WTC11 (cell line): ENCODE measurements at regions not wholly inside any gene's neighbourhood (a gene's known extent, or its start where the extent isn't known, plus 50 kb on each side); places are given as distances from the start of the nearest gene placed in this dataset.
A peak's percentile ranks its signal among the peaks of the same experiment; 100 is the strongest.

Experiments
- ATAC-seq: fragments of 200-7000 bp; cut with Tn5 transposase; 2 replicates; pipeline ENCODE4 v1.10.0; 2021; ENCODE audit warnings: mild to moderate bottlenecking, moderate library complexity
- CTCF ChIA-PET: fragments of 300-600 bp; sonication (Branson Sonifier 250); formaldehyde crosslinking; loops from one replicate; lab custom pipeline; 2021; ENCODE audit warnings: antibody characterized with exemption; lab: Charles Lee
- POLR2A ChIA-PET: fragments of 350-600 bp; sonication (Branson Sonifier 250); formaldehyde crosslinking; loops from one replicate; lab custom pipeline; 2021; ENCODE audit warnings: antibody characterized with exemption; lab: Charles Lee
- DNase-seq: peaks from one replicate; pipeline ENCODE4 v3.0.0; 2021; ENCODE audit warnings: low spot score
- H3K27ac Mint-ChIP-seq: 2 replicates; pipeline ENCODE4 v1.8.0; 2021; ENCODE audit warnings: mixed read lengths
- H3K27me3 Mint-ChIP-seq: 2 replicates; pipeline ENCODE4 v1.8.0; 2021; ENCODE audit warnings: low read depth, mild to moderate bottlenecking, moderate library complexity, mixed read lengths
- H3K36me3 Mint-ChIP-seq: 2 replicates; pipeline ENCODE4 v1.8.0; 2021; ENCODE audit warnings: mixed read lengths
- H3K4me1 Mint-ChIP-seq: 2 replicates; pipeline ENCODE4 v1.8.0; 2022; ENCODE audit warnings: mixed read lengths
- H3K4me3 Mint-ChIP-seq: 2 replicates; pipeline ENCODE4 v1.8.0; 2021; ENCODE audit warnings: mild to moderate bottlenecking, moderate library complexity, mixed read lengths
- H3K9me3 Mint-ChIP-seq: 2 replicates; pipeline ENCODE4 v1.8.0; 2021; ENCODE audit warnings: mixed read lengths
- ATF1 ChIP-seq: sonication (generic); formaldehyde crosslinking; IDR thresholded peaks from 2 replicates; pipeline ENCODE4 v1.8.1; 2023; ENCODE audit warnings: mild to moderate bottlenecking, moderate library complexity, missing genetic modification reagents
- ELF4 ChIP-seq: sonication (generic); formaldehyde crosslinking; IDR thresholded peaks from 2 replicates; pipeline ENCODE4 v1.8.1; 2022; ENCODE audit warnings: low read depth, mild to moderate bottlenecking, moderate library complexity, missing genetic modification reagents
- EMX1 ChIP-seq: fragments of 250-450 bp; sonication (Bioruptor Pico); IDR thresholded peaks from 2 replicates; pipeline ENCODE4 v1.8.0; 2021; ENCODE audit warnings: mild to moderate bottlenecking
- ETV6 ChIP-seq: sonication (generic); formaldehyde crosslinking; IDR thresholded peaks from 2 replicates; pipeline ENCODE4 v1.8.1; 2022; ENCODE audit warnings: mild to moderate bottlenecking, missing genetic modification reagents
- GRHL2 ChIP-seq: fragments of 250-450 bp; sonication (Bioruptor Pico); IDR thresholded peaks from 2 replicates; pipeline ENCODE4 v1.8.0; 2022; ENCODE audit warnings: mild to moderate bottlenecking, moderate library complexity; ENCODE audit not compliant: insufficient replicate concordance, severe bottlenecking
- KAT7 ChIP-seq: sonication (generic); formaldehyde crosslinking; IDR thresholded peaks from 2 replicates; pipeline ENCODE4 v1.8.1; 2023; ENCODE audit warnings: missing genetic modification reagents, mild to moderate bottlenecking, borderline replicate concordance
- OVOL2 ChIP-seq: fragments of 250-450 bp; sonication (Bioruptor Pico); IDR thresholded peaks from 2 replicates; pipeline ENCODE4 v1.9.0; 2021; ENCODE audit warnings: mild to moderate bottlenecking, borderline replicate concordance
- TEAD4 ChIP-seq: sonication (generic); formaldehyde crosslinking; IDR thresholded peaks from 2 replicates; pipeline ENCODE4 v1.8.0; 2022; ENCODE audit warnings: mild to moderate bottlenecking, missing genetic modification reagents
- ZBTB21 ChIP-seq: sonication (generic); formaldehyde crosslinking; IDR thresholded peaks from 2 replicates; pipeline ENCODE4 v1.8.1; 2023; ENCODE audit warnings: mild to moderate bottlenecking, missing genetic modification reagents, borderline replicate concordance
- ZNF416 ChIP-seq: fragments of 250-450 bp; sonication (Bioruptor Pico); IDR thresholded peaks from 2 replicates; pipeline ENCODE4 v1.9.0; 2021; ENCODE audit warnings: mild to moderate bottlenecking, inconsistent platforms
- TF ChIP-seq, protein P1 (sequence below): fragments of 250-450 bp; sonication (Bioruptor Pico); IDR thresholded peaks from 2 replicates; pipeline ENCODE4 v1.9.0; 2021; ENCODE audit warnings: mild to moderate bottlenecking
- TF ChIP-seq, protein P2 (sequence below): fragments of 250-450 bp; sonication (Bioruptor Pico); IDR thresholded peaks from 2 replicates; pipeline ENCODE4 v2.1.2; 2022; ENCODE audit warnings: mild to moderate bottlenecking, moderate library complexity
- TF ChIP-seq, protein P3 (sequence below): sonication (generic); formaldehyde crosslinking; IDR thresholded peaks from 2 replicates; pipeline ENCODE4 v1.8.1; 2022; ENCODE audit warnings: mild to moderate bottlenecking, missing genetic modification reagents, moderate library complexity, borderline replicate concordance
- TF ChIP-seq, protein P4 (sequence below): sonication (generic); formaldehyde crosslinking; IDR thresholded peaks from 2 replicates; pipeline ENCODE4 v1.8.0; 2022; ENCODE audit warnings: mild to moderate bottlenecking, missing genetic modification reagents
- TF ChIP-seq, protein P5 (sequence below): fragments of 250-450 bp; sonication (Bioruptor Pico); IDR thresholded peaks from 2 replicates; pipeline ENCODE4 v1.8.0; 2021; ENCODE audit warnings: mild to moderate bottlenecking
- TF ChIP-seq, protein P6 (sequence below): sonication (generic); formaldehyde crosslinking; IDR thresholded peaks from 2 replicates; pipeline ENCODE4 v1.8.0; 2022; ENCODE audit warnings: missing genetic modification reagents

DNA sequence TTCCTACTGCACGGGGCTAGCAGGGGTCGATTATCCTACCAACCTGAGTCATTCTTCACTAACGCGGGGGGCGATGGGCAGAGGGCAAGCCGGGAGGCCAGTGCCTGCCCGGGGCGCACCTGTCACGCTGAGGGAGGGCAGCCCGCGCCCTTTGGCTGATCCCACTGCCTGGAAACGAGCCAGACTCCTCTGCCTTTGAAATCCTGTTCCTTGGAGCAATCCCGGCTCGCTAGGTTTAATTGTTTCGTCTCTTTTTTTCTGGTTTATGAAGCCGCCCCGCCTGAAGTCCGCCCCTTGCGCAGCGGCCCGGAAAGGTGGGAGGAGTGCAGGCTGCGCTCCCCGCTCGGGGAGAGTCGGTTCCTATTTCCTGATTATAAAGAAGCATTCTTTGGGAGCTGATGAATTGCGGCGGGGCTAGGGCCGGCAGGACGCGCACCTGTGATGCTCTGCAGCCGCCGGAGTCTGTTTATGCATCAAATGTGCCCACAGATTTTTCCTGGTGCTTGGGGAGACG lies 484.2 kb downstream of the BCOR start:
- Mint-ChIP-seq H3K27ac (peak overlapping the region; percentile 89), H3K4me1 (peaks cover 50% of the 10 kb centered on the region), H3K9me3 (peaks cover 11% of the 10 kb centered on the region), H3K27me3 (peaks cover 17% of the 10 kb centered on the region), H3K4me3 (peak overlapping the region; percentile 73), H3K36me3 (no peaks in the 10 kb centered on the region)
- TF ChIP-seq, protein P1, sequence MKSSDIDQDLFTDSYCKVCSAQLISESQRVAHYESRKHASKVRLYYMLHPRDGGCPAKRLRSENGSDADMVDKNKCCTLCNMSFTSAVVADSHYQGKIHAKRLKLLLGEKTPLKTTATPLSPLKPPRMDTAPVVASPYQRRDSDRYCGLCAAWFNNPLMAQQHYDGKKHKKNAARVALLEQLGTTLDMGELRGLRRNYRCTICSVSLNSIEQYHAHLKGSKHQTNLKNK (CRISPR knock-in tag): no peak
- TF ChIP-seq ATF1 (CRISPR knock-in tag) (no peak), ZBTB21 (no peak), ELF4 (CRISPR knock-in tag) (no peak), ZNF416 (CRISPR knock-in tag) (no peak)
- DNase-seq (peak; percentile 46), ATAC-seq (peak; percentile 73)
- ChIA-PET POLR2A (interaction anchor here (0.6 to 0.8 kb wide), 3 partner anchors 74 to 548 kb away, joined by 3 to 5 read pairs (median 5); no protein-coding TSS in a partner anchor), CTCF (interaction anchor here (0.6 to 1.4 kb wide), 5 partner anchors 38 to 528 kb away, joined by 3 to 6 read pairs (median 5); no protein-coding TSS in a partner anchor)

DNA sequence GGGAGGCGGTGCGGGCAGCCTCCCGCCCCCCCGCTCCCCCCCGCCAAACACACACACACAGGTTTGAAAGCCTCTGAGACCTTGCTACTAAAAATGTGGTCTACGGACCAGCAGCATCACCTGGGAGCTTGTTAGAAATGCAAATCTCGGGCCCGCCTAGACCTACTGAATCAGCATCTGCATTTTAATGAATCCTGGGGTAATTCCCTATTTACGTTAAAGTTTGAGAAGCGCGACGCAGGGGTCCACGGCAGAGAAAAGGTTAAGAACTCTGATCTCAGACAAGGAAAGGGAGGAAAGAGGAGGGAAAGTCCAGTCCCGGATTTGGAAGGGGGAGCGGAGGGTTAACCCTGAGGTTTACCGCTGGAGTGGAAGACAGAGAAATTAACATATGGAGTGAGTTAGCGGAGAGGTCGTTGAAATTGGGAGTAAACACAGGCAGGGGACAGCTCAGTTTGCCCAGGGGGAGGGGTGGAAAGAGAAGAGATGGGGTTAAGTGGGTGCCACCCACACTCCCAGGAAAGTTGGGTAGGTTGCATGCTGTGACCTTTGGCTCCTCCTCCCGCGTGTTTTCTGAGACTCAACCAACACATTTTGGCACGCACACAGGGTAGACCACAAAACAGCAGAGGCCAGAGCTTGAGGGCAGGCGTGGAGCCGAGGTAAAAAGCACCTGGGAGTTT lies 483.6 kb downstream of the BCOR start:
- H3K4me1 Mint-ChIP-seq: peaks cover 50% of the 10 kb centered on the region

DNA sequence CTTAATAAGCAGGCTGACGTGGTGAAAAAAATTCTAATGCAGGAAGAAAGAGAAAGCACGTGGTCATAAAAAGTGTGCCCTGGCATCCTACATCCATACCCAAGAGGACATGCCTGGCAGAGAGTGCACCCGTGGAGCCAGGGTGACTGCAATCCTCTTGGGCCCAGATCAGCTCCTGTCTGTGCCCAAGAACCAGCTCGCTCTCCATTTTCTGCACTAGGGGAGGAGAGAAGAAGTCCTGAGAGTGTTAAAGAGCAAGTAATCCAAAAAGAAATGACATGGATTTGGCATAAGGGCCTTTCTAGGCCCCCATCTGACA lies 483.1 kb downstream of the BCOR start:
- POLR2A ChIA-PET: interaction anchor here (0.6 kb wide), 1 partner anchor 864 kb away, joined by 5 read pairs; no protein-coding TSS in a partner anchor
- ATAC-seq (no peak), DNase-seq (no peak)
- Mint-ChIP-seq H3K9me3 (peaks cover 11% of the 10 kb centered on the region), H3K4me1 (peaks cover 50% of the 10 kb centered on the region), H3K36me3 (no peaks in the 10 kb centered on the region), H3K4me3 (peak overlapping the region; percentile 73), H3K27ac (peak overlapping the region; percentile 92), H3K27me3 (peaks cover 17% of the 10 kb centered on the region)
- CTCF ChIA-PET: interaction anchor here (0.6 to 1.4 kb wide), 2 partner anchors 137 to 195 kb away, joined by 6 read pairs; no protein-coding TSS in a partner anchor
- TF ChIP-seq, protein P2, sequence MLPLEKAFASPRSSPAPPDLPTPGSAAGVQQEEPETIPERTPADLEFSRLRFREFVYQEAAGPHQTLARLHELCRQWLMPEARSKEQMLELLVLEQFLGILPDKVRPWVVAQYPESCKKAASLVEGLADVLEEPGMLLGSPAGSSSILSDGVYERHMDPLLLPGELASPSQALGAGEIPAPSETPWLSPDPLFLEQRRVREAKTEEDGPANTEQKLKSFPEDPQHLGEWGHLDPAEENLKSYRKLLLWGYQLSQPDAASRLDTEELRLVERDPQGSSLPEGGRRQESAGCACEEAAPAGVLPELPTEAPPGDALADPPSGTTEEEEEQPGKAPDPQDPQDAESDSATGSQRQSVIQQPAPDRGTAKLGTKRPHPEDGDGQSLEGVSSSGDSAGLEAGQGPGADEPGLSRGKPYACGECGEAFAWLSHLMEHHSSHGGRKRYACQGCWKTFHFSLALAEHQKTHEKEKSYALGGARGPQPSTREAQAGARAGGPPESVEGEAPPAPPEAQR: no peak
- TF ChIP-seq OVOL2 (CRISPR knock-in tag) (no peak), GRHL2 (CRISPR knock-in tag) (no peak), KAT7 (CRISPR knock-in tag) (no peak), EMX1 (CRISPR knock-in tag) (no peak), ELF4 (CRISPR knock-in tag) (no peak), ZBTB21 (no peak), ETV6 (CRISPR knock-in tag) (no peak), TEAD4 (no peak)
- TF ChIP-seq, protein P3, sequence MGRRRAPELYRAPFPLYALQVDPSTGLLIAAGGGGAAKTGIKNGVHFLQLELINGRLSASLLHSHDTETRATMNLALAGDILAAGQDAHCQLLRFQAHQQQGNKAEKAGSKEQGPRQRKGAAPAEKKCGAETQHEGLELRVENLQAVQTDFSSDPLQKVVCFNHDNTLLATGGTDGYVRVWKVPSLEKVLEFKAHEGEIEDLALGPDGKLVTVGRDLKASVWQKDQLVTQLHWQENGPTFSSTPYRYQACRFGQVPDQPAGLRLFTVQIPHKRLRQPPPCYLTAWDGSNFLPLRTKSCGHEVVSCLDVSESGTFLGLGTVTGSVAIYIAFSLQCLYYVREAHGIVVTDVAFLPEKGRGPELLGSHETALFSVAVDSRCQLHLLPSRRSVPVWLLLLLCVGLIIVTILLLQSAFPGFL (CRISPR knock-in tag): no peak
- TF ChIP-seq, protein P4, sequence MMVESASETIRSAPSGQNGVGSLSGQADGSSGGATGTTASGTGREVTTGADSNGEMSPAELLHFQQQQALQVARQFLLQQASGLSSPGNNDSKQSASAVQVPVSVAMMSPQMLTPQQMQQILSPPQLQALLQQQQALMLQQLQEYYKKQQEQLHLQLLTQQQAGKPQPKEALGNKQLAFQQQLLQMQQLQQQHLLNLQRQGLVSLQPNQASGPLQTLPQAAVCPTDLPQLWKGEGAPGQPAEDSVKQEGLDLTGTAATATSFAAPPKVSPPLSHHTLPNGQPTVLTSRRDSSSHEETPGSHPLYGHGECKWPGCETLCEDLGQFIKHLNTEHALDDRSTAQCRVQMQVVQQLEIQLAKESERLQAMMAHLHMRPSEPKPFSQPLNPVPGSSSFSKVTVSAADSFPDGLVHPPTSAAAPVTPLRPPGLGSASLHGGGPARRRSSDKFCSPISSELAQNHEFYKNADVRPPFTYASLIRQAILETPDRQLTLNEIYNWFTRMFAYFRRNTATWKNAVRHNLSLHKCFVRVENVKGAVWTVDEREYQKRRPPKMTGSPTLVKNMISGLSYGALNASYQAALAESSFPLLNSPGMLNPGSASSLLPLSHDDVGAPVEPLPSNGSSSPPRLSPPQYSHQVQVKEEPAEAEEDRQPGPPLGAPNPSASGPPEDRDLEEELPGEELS (CRISPR knock-in tag): no peak
- TF ChIP-seq, protein P5, sequence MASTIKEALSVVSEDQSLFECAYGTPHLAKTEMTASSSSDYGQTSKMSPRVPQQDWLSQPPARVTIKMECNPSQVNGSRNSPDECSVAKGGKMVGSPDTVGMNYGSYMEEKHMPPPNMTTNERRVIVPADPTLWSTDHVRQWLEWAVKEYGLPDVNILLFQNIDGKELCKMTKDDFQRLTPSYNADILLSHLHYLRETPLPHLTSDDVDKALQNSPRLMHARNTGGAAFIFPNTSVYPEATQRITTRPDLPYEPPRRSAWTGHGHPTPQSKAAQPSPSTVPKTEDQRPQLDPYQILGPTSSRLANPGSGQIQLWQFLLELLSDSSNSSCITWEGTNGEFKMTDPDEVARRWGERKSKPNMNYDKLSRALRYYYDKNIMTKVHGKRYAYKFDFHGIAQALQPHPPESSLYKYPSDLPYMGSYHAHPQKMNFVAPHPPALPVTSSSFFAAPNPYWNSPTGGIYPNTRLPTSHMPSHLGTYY (CRISPR knock-in tag): no peak

More for the DNA sequence above, 483.6 kb downstream of the BCOR start:
- ChIA-PET CTCF (interaction anchor here (0.6 to 1.4 kb wide), 5 partner anchors 38 to 528 kb away, joined by 3 to 6 read pairs (median 5); no protein-coding TSS in a partner anchor), POLR2A (interaction anchor here (0.6 to 0.8 kb wide), 3 partner anchors 74 to 549 kb away, joined by 3 to 5 read pairs (median 5); no protein-coding TSS in a partner anchor)
- peak overlapping the region; percentile 92 for H3K27ac Mint-ChIP-seq
- DNase-seq (peak; percentile 47), ATAC-seq (peak; percentile 75)
- H3K4me3 Mint-ChIP-seq: peak overlapping the region; percentile 73
- TF ChIP-seq, protein P6, sequence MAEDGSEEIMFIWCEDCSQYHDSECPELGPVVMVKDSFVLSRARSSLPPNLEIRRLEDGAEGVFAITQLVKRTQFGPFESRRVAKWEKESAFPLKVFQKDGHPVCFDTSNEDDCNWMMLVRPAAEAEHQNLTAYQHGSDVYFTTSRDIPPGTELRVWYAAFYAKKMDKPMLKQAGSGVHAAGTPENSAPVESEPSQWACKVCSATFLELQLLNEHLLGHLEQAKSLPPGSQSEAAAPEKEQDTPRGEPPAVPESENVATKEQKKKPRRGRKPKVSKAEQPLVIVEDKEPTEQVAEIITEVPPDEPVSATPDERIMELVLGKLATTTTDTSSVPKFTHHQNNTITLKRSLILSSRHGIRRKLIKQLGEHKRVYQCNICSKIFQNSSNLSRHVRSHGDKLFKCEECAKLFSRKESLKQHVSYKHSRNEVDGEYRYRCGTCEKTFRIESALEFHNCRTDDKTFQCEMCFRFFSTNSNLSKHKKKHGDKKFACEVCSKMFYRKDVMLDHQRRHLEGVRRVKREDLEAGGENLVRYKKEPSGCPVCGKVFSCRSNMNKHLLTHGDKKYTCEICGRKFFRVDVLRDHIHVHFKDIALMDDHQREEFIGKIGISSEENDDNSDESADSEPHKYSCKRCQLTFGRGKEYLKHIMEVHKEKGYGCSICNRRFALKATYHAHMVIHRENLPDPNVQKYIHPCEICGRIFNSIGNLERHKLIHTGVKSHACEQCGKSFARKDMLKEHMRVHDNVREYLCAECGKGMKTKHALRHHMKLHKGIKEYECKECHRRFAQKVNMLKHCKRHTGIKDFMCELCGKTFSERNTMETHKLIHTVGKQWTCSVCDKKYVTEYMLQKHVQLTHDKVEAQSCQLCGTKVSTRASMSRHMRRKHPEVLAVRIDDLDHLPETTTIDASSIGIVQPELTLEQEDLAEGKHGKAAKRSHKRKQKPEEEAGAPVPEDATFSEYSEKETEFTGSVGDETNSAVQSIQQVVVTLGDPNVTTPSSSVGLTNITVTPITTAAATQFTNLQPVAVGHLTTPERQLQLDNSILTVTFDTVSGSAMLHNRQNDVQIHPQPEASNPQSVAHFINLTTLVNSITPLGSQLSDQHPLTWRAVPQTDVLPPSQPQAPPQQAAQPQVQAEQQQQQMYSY: peak; percentile 86
- TF ChIP-seq, protein P1 (CRISPR knock-in tag): no peak
- peaks cover 11% of the 10 kb centered on the region for H3K9me3 Mint-ChIP-seq
- H3K27me3 Mint-ChIP-seq: peaks cover 17% of the 10 kb centered on the region
- H3K36me3 Mint-ChIP-seq: no peaks in the 10 kb centered on the region
